ENCODE measurements at regions not wholly inside any gene's neighbourhood (a gene's known extent, or its start where the extent isn't known, plus 50 kb on each side); places are given as distances from the start of the nearest gene placed in this dataset.
"Not testable (repeated sequence)": the region's sequence is repeated elsewhere in the genome, so short reads cannot be mapped to it uniquely, and the experiment has no call there.

GRCh38 chrX:110915570-110915969 lies 120.0 kb upstream of the CHRDL1 start:
- no peaks in the 10 kb centered on the region for H3K27me3 ChIP-seq (ENCODE audit: insufficient read depth, poor library complexity, severe bottlenecking)
- DNase-seq (ENCODE audit: low spot score) (no peak), ATAC-seq (ENCODE audit: low read depth) (no peak)
- no peak overlapping the region for H3K4me3 ChIP-seq (ENCODE audit: severe bottlenecking)
- H3K9me3 ChIP-seq (ENCODE audit: severe bottlenecking) = no peaks in the 10 kb centered on the region
- H3K36me3 ChIP-seq (ENCODE audit: low read depth) = no peaks in the 10 kb centered on the region
- no peak for TF ChIP-seq CTCF (IDR thresholded peaks at IDR 0.05; ENCODE audit: poor library complexity, severe bottlenecking)
- H3K27ac ChIP-seq (ENCODE audit: poor library complexity, severe bottlenecking) = no peak overlapping the region
- H3K4me1 ChIP-seq (ENCODE audit: insufficient read depth, poor library complexity, severe bottlenecking) = no peaks in the 10 kb centered on the region

- DNase-seq (ENCODE audit: low spot score) = no peak
- Histone ChIP-seq H3K9me3 (ENCODE audit: severe bottlenecking) (no peaks in the 10 kb centered on the region), H3K36me3 (ENCODE audit: low read depth) (no peaks in the 10 kb centered on the region), H3K4me1 (ENCODE audit: insufficient read depth, poor library complexity, severe bottlenecking) (no peaks in the 10 kb centered on the region), H3K27ac (ENCODE audit: poor library complexity, severe bottlenecking) (no peak overlapping the region), H3K27me3 (ENCODE audit: insufficient read depth, poor library complexity, severe bottlenecking) (no peaks in the 10 kb centered on the region), H3K4me3 (ENCODE audit: severe bottlenecking) (no peak overlapping the region)
- TF ChIP-seq CTCF (IDR thresholded peaks at IDR 0.05; ENCODE audit: poor library complexity, severe bottlenecking) = no peak
- ATAC-seq (ENCODE audit: low read depth) = peak; percentile 84; the same call in 2 of the 3 replicates
Measured at GRCh38 chrX:110915111-110915510, 119.5 kb upstream of the CHRDL1 start.

- ATAC-seq (ENCODE audit: low read depth) (no peak), DNase-seq (ENCODE audit: low spot score) (no peak)
- no peak for TF ChIP-seq CTCF (IDR thresholded peaks at IDR 0.05; ENCODE audit: poor library complexity, severe bottlenecking)
- Histone ChIP-seq H3K4me3 (ENCODE audit: severe bottlenecking) (no peak overlapping the region), H3K9me3 (ENCODE audit: severe bottlenecking) (no peaks in the 10 kb centered on the region), H3K27ac (ENCODE audit: poor library complexity, severe bottlenecking) (no peak overlapping the region), H3K36me3 (ENCODE audit: low read depth) (no peaks in the 10 kb centered on the region), H3K4me1 (ENCODE audit: insufficient read depth, poor library complexity, severe bottlenecking) (no peaks in the 10 kb centered on the region), H3K27me3 (ENCODE audit: insufficient read depth, poor library complexity, severe bottlenecking) (no peaks in the 10 kb centered on the region)
Measured at GRCh38 chrX:110914281-110914680, 118.7 kb upstream of the CHRDL1 start.

GRCh38 chrX:110904747-110905146 lies 109.1 kb upstream of the CHRDL1 start:
- ATAC-seq (ENCODE audit: low read depth); DNase-seq (ENCODE audit: low spot score); H3K4me3 ChIP-seq (ENCODE audit: severe bottlenecking); H3K9me3 ChIP-seq (ENCODE audit: severe bottlenecking); H3K27me3 ChIP-seq (ENCODE audit: insufficient read depth, poor library complexity, severe bottlenecking); H3K4me1 ChIP-seq (ENCODE audit: insufficient read depth, poor library complexity, severe bottlenecking); H3K27ac ChIP-seq (ENCODE audit: poor library complexity, severe bottlenecking); H3K36me3 ChIP-seq (ENCODE audit: low read depth): not testable (repeated sequence)

DNA sequence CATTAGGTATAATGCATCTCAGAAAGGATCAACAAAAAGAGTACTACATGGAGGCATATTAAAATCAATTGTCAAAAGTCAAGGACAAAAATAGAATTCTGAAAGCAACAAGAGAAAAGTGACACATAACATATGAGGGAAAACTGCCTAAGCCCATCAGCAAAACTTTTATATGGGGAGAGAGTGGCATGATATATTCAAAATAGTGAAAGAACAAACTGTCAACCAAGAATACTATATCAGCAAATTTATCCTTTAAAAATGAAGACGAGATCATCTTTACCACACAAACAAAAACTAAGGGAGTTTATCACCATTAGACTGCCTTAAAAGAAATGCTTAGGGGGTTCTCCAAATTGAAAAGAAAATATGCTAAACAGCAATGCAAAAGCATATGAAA lies 86.4 kb upstream of the CHRDL1 start:
- DNase-seq (ENCODE audit: low spot score) = no peak
- ATAC-seq (ENCODE audit: low read depth) = no peak
- Histone ChIP-seq H3K4me1 (ENCODE audit: insufficient read depth, poor library complexity, severe bottlenecking) (no peaks in the 10 kb centered on the region), H3K27me3 (ENCODE audit: insufficient read depth, poor library complexity, severe bottlenecking) (no peaks in the 10 kb centered on the region), H3K4me3 (ENCODE audit: severe bottlenecking) (no peak overlapping the region), H3K36me3 (ENCODE audit: low read depth) (no peaks in the 10 kb centered on the region), H3K27ac (ENCODE audit: poor library complexity, severe bottlenecking) (no peak overlapping the region), H3K9me3 (ENCODE audit: severe bottlenecking) (no peaks in the 10 kb centered on the region)
- TF ChIP-seq CTCF (IDR thresholded peaks at IDR 0.05; ENCODE audit: poor library complexity, severe bottlenecking) = no peak

Measured in RWPE2 (cell line).